ENCODE measurements at regions not wholly inside any gene's neighbourhood (a gene's known extent, or its start where the extent isn't known, plus 50 kb on each side); places are given as distances from the start of the nearest gene placed in this dataset.
"Not testable (repeated sequence)": the region's sequence is repeated elsewhere in the genome, so short reads cannot be mapped to it uniquely, and the experiment has no call there.

DNA sequence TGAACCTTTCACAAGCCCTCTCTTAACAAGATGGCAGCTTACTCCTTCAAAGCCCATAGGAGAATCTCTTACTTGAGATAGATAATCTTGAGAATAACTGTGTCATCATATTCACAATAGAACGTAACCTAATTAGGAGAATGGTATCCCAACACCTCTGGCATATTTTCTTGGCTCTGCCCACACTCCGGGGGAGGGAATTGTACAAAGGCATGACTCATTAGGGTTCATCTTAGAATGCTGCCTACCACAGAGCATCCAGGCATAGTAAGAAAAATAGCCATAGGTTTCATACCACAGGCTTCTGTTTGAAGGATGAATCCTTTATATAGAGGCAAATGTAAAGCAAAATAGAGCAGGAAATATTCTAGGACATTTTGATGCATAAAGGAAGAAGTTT, 1100.6 kb upstream of the CITED2 start:
- Histone ChIP-seq H3K9ac (ENCODE audit: low read length) (no peak overlapping the region), H3K27me3 (ENCODE audit: control insufficient read depth, insufficient read depth, low read length) (no peaks in the 10 kb centered on the region), H3K36me3 (ENCODE audit: control insufficient read depth, insufficient read depth, low read length) (no peaks in the 10 kb centered on the region), H3K4me3 (ENCODE audit: low read length) (no peak overlapping the region), H3K27ac (ENCODE audit: low read depth, low read length) (no peak overlapping the region), H3K4me1 (ENCODE audit: control insufficient read depth, insufficient read depth, low read length) (no peaks in the 10 kb centered on the region)

DNA sequence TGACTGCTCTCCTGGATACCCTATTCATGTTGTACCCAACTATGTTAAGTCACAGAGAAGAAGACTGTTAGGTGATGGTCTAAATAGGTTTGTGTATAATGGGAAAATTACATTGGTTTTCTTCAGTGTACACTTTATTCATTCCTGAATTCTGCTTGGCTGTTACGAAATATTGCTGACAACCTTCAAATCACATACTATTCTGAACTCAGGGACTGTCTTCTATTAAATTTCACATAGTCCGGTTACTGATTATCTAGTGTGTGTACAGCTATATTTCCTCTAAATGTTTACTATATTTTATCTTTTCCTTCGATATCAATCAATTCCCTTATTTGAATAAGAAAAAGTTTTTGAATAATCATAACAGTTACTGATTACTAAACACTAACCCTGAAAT, 1090.3 kb upstream of the CITED2 start:
- H3K27me3 ChIP-seq (ENCODE audit: control insufficient read depth, insufficient read depth, low read length): no peaks in the 10 kb centered on the region
- no peak overlapping the region for H3K9ac ChIP-seq (ENCODE audit: low read length)
- peaks cover 3% of the 10 kb centered on the region for H3K4me1 ChIP-seq (ENCODE audit: control insufficient read depth, insufficient read depth, low read length)
- H3K27ac ChIP-seq (ENCODE audit: low read depth, low read length): no peak overlapping the region
- no peaks in the 10 kb centered on the region for H3K36me3 ChIP-seq (ENCODE audit: control insufficient read depth, insufficient read depth, low read length)
- no peak overlapping the region for H3K4me3 ChIP-seq (ENCODE audit: low read length)

DNA sequence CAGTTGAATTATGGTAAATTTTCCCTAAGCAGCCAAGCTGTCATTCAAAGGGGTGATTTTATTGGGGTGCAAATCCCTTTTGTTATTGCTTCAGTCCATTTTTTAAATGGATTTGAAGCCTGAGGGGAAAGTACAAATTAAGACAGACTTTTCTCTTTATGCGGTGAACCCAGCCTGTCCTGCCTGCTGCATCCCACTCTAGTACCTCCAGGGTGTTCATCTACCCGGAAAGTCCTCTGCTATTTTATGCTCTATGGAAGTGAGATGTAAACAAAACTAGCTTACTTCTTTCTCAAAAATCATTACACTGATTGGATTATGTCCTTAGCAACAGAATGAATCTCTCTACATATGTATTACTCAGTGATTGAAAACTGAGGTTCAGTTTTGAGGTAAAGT, 1088.9 kb upstream of the CITED2 start:
- no peak overlapping the region for H3K9ac ChIP-seq (ENCODE audit: low read length)
- no peaks in the 10 kb centered on the region for H3K36me3 ChIP-seq (ENCODE audit: control insufficient read depth, insufficient read depth, low read length)
- no peak overlapping the region for H3K4me3 ChIP-seq (ENCODE audit: low read length)
- peaks cover 3% of the 10 kb centered on the region for H3K4me1 ChIP-seq (ENCODE audit: control insufficient read depth, insufficient read depth, low read length)
- no peaks in the 10 kb centered on the region for H3K27me3 ChIP-seq (ENCODE audit: control insufficient read depth, insufficient read depth, low read length)
- H3K27ac ChIP-seq (ENCODE audit: low read depth, low read length): peak overlapping the region; percentile 32

DNA sequence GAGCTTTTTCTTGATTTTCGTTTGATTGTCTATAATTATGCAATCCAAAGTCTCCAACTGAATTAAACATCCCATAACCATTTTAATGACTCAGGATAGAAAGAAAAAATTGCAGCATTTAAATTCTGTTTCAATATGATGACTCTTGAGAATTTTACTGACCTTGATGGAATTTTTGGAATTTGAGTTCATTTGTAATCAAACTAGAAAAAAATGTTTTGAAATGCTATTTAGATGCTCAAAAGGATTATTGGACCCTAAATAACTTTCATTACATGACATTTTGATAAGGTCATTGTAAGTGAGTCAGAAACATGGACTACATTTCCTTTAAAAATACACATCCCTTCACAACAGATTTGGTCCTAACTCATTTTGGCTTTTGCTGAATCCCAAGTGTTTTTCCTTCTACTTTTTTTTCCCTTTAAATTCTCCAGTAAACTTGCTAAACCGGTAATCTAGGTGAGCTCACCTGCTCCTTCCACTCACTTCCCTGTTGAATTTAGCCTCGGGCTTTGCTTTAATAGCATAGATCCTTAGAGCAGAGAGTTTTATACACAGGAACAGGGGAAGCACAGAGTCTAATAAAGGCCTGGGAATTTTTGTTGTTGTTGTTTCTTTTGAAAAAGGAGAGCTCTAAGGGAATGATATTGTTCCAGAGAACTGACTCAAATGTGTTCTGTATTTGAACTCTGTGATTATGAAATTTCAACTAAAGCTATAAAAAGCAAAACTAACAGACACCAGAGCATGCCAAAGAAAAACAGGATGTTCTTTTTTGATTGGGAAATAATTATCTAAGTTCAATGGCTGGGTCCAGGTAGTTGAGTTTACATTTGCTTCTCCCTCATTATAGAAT, 1088.2 kb upstream of the CITED2 start:
- no peaks in the 10 kb centered on the region for H3K36me3 ChIP-seq (ENCODE audit: control insufficient read depth, insufficient read depth, low read length)
- H3K27me3 ChIP-seq (ENCODE audit: control insufficient read depth, insufficient read depth, low read length): no peaks in the 10 kb centered on the region
- H3K27ac ChIP-seq (ENCODE audit: low read depth, low read length): peak overlapping the region; percentile 48
- no peak overlapping the region for H3K4me3 ChIP-seq (ENCODE audit: low read length)
- H3K4me1 ChIP-seq (ENCODE audit: control insufficient read depth, insufficient read depth, low read length): peaks cover 3% of the 10 kb centered on the region
- H3K9ac ChIP-seq (ENCODE audit: low read length): no peak overlapping the region

DNA sequence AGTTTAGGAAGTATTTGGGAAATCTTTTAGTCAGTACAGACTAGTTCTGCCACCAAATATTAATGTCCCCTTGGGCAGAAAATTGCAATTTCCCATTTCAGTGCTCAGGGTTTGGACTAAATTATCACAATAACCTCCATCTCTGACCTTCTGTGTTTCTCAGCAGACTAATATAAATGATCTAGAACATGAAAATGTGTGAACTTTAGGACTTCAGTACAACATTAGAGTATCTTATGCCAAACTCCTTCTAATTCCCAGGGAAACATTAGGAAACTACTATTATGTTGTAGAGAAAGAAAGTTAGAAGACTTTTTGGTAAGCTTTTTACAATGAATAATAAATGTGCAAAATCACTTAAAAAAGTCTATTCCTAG, 1087.6 kb upstream of the CITED2 start:
- Histone ChIP-seq H3K27ac (ENCODE audit: low read depth, low read length) (peak overlapping the region; percentile 48), H3K27me3 (ENCODE audit: control insufficient read depth, insufficient read depth, low read length) (no peaks in the 10 kb centered on the region), H3K4me1 (ENCODE audit: control insufficient read depth, insufficient read depth, low read length) (peaks cover 3% of the 10 kb centered on the region), H3K4me3 (ENCODE audit: low read length) (no peak overlapping the region), H3K36me3 (ENCODE audit: control insufficient read depth, insufficient read depth, low read length) (no peaks in the 10 kb centered on the region), H3K9ac (ENCODE audit: low read length) (no peak overlapping the region)

DNA sequence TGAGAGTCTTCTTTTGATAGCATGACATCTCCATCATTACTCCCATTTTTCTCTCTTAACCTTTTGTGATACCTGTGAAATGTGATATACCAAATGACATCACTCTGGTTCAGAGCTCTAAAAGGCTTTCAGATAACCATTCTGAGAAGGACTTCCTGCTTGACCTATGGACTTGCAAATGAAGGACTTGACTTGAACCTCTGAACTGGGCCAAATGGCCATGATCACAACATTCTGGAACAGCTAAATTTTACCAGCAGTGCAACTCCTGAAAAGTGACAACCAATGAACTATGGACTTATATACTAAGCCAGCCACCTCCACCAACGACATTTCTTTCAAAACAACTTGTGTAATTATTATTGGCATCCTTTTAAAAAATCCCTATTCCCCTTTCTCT, 1085.8 kb upstream of the CITED2 start:
- H3K27me3 ChIP-seq (ENCODE audit: control insufficient read depth, insufficient read depth, low read length): no peaks in the 10 kb centered on the region
- no peak overlapping the region for H3K9ac ChIP-seq (ENCODE audit: low read length)
- H3K4me3 ChIP-seq (ENCODE audit: low read length): no peak overlapping the region
- no peak overlapping the region for H3K27ac ChIP-seq (ENCODE audit: low read depth, low read length)
- peaks cover 3% of the 10 kb centered on the region for H3K4me1 ChIP-seq (ENCODE audit: control insufficient read depth, insufficient read depth, low read length)
- H3K36me3 ChIP-seq (ENCODE audit: control insufficient read depth, insufficient read depth, low read length): no peaks in the 10 kb centered on the region

DNA sequence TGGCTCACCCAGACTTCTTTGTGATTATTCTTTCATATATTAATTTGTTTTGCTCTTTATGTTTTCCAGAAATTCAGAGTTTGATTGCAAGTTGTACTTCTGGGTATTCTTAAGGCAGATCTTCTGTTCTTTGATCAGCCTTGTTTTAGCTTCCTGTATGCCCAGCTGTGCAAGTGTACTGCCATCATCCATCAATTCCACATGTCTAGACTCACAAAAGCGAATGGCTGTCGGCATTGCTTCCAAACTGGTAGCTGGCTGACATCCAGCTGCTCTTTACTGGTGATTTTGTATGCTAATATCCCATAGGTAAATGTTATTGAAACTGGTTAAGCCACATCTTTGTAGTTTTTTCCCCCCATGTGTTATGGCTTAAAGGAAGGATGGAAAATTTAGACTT, 1084.8 kb upstream of the CITED2 start:
- no peak overlapping the region for H3K27ac ChIP-seq (ENCODE audit: low read depth, low read length)
- no peaks in the 10 kb centered on the region for H3K36me3 ChIP-seq (ENCODE audit: control insufficient read depth, insufficient read depth, low read length)

DNA sequence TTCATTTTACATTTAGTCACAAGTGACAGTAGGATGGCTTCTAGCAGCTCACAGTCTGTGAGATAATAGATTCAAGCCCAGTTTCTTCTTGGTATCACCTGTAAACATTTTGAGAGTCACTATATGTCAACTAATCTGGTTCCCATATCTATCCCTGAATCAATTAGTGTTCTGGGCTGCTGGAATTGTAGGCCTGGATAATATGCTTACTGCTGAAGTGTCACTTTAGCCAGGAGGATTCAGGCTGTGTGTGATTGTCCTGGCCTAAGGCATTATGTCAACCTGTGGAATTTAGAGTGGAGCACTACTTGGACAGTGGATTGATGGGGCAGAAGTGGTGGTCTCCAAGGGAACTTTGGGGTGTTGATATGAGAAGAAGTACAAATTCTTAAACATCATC, 1071.8 kb upstream of the CITED2 start:
- Histone ChIP-seq H3K9ac (ENCODE audit: low read length) (no peak overlapping the region), H3K4me3 (ENCODE audit: low read length) (no peak overlapping the region), H3K4me1 (ENCODE audit: control insufficient read depth, insufficient read depth, low read length) (no peaks in the 10 kb centered on the region), H3K27ac (ENCODE audit: low read depth, low read length) (no peak overlapping the region), H3K36me3 (ENCODE audit: control insufficient read depth, insufficient read depth, low read length) (no peaks in the 10 kb centered on the region), H3K27me3 (ENCODE audit: control insufficient read depth, insufficient read depth, low read length) (no peaks in the 10 kb centered on the region)

More for the DNA sequence above, 1084.8 kb upstream of the CITED2 start:
- Histone ChIP-seq H3K4me3 (ENCODE audit: low read length) (no peak overlapping the region), H3K9ac (ENCODE audit: low read length) (no peak overlapping the region), H3K27me3 (ENCODE audit: control insufficient read depth, insufficient read depth, low read length) (no peaks in the 10 kb centered on the region), H3K4me1 (ENCODE audit: control insufficient read depth, insufficient read depth, low read length) (peaks cover 3% of the 10 kb centered on the region)

DNA sequence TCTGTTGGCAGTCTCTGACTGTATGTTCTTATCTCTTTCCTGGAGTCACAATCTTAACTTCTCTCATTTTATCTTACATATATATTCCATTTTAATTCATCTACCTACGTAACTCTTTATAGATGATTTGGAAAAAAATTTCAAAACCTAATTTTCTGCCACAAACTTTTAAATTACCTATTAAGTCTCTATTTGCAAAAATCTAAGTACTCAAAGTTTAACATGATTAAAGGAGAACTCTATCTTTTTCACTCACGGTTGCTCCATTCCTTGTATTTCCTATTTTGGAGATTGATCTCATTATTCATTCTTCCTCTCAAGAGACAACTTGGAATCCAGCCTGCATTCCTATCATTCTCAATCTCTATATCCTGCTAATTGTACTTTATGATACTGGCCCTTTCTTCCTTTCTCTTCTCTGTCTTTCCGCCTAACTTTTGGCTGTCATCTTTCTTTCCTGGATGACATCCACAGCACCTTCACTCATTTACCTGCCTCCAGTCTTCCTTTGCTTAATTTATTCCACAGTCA, 1071.1 kb upstream of the CITED2 start:
- no peaks in the 10 kb centered on the region for H3K36me3 ChIP-seq (ENCODE audit: control insufficient read depth, insufficient read depth, low read length)
- no peaks in the 10 kb centered on the region for H3K27me3 ChIP-seq (ENCODE audit: control insufficient read depth, insufficient read depth, low read length)
- H3K9ac ChIP-seq (ENCODE audit: low read length): no peak overlapping the region
- no peak overlapping the region for H3K27ac ChIP-seq (ENCODE audit: low read depth, low read length)
- peaks cover 4% of the 10 kb centered on the region for H3K4me1 ChIP-seq (ENCODE audit: control insufficient read depth, insufficient read depth, low read length)
- H3K4me3 ChIP-seq (ENCODE audit: low read length): no peak overlapping the region

DNA sequence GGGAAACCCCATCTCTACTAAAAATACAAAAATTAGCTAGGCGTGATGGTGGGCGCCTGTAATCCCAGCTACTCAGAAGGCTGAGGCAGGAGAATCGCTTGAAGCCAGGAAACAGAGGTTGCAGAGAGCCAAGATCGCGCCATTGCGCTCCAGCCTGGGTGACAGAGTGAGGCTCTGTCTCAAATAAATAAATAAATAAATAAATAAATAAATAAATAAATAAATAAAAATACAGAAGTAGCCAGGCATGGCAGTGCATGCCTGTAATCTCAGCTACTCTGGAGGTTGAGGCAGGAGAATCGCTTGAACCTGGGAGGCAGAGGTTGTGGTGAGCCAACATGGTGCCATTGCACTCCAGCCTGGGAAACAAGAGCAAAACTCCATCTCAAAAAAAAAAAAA, 1068.7 kb upstream of the CITED2 start:
- not testable (repeated sequence) for H3K27ac ChIP-seq (ENCODE audit: low read depth, low read length); H3K4me1 ChIP-seq (ENCODE audit: control insufficient read depth, insufficient read depth, low read length); H3K27me3 ChIP-seq (ENCODE audit: control insufficient read depth, insufficient read depth, low read length); H3K9ac ChIP-seq (ENCODE audit: low read length); H3K4me3 ChIP-seq (ENCODE audit: low read length); H3K36me3 ChIP-seq (ENCODE audit: control insufficient read depth, insufficient read depth, low read length)

DNA sequence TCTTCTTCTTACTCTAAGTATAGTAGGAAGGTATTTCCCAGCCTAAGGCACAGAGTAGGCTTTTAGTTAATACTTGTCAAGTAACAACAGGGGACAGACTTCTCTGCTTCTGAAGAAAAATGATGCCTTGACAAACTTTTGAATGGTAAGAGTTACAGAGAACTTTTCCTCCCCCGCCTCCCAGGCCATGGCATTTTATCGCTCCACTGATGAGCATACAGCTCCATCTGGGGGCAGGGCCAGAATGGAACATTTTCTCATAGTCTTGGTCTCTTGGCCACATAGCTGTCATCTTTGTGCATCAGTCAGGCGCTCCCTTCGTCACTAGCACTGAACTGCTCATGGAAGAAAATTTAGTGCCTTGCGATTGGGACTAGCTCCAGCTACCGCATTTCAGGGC, 1066.8 kb upstream of the CITED2 start:
- Histone ChIP-seq H3K36me3 (ENCODE audit: control insufficient read depth, insufficient read depth, low read length) (no peaks in the 10 kb centered on the region), H3K4me3 (ENCODE audit: low read length) (no peak overlapping the region), H3K4me1 (ENCODE audit: control insufficient read depth, insufficient read depth, low read length) (peaks cover 9% of the 10 kb centered on the region), H3K27me3 (ENCODE audit: control insufficient read depth, insufficient read depth, low read length) (no peaks in the 10 kb centered on the region), H3K27ac (ENCODE audit: low read depth, low read length) (no peak overlapping the region), H3K9ac (ENCODE audit: low read length) (no peak overlapping the region)

DNA sequence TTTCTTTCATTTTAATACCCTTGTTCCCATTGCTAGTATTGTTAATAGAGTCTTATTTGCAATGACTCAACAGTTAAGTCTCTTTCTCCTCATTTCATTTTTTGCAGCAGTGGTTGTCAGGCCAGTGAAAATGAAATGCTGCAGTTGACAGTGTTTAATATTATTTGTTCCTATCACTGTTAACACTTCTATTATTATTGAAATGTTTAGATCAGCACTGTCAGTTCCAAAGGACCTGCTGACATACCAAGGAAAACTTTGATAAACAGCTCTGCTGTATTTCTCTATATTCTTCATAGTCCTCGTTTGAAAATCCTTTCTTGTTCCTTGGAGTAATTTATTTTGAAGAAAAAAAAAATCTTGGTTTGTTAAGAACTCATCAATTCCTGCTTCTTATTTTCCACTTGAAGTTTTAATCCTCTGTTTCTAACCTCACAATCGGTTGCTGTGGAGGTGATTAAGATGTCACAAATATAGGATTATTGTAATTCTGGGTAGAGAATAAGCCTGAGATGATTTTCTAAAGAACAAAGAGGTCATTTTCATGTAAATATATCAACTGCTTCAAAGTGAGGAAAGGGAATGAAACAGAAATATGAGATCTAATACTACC, 1065.9 kb upstream of the CITED2 start:
- Histone ChIP-seq H3K9ac (ENCODE audit: low read length) (no peak overlapping the region), H3K27ac (ENCODE audit: low read depth, low read length) (no peak overlapping the region), H3K36me3 (ENCODE audit: control insufficient read depth, insufficient read depth, low read length) (no peaks in the 10 kb centered on the region), H3K4me3 (ENCODE audit: low read length) (no peak overlapping the region), H3K4me1 (ENCODE audit: control insufficient read depth, insufficient read depth, low read length) (peaks cover 9% of the 10 kb centered on the region), H3K27me3 (ENCODE audit: control insufficient read depth, insufficient read depth, low read length) (no peaks in the 10 kb centered on the region)

DNA sequence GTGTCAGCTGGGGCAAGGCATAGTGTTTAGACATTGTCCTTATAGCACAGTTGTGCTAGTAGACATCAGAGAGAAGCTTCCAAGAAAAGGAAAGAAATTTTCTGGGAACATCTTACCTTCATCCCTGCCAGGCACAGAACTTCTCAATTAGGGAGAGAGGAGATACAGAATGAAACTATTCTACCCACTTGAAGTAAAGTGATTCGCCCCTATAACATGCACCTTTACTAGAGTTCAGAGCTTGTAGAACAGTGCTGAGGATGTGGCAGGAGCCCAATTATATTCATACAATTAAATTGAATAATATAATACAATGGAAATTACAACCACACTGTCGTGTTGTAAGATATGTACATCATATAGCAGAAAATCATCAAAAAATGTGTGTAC, 1063.9 kb upstream of the CITED2 start:
- Histone ChIP-seq H3K4me1 (ENCODE audit: control insufficient read depth, insufficient read depth, low read length) (peaks cover 9% of the 10 kb centered on the region), H3K27ac (ENCODE audit: low read depth, low read length) (no peak overlapping the region), H3K4me3 (ENCODE audit: low read length) (no peak overlapping the region), H3K27me3 (ENCODE audit: control insufficient read depth, insufficient read depth, low read length) (no peaks in the 10 kb centered on the region), H3K36me3 (ENCODE audit: control insufficient read depth, insufficient read depth, low read length) (no peaks in the 10 kb centered on the region), H3K9ac (ENCODE audit: low read length) (no peak overlapping the region)

Measured in rectal smooth muscle tissue (tissue), 1 donor.